OCI-LY7 (cell line): ENCODE measurements at regions not wholly inside any gene's neighbourhood (a gene's known extent, or its start where the extent isn't known, plus 50 kb on each side); places are given as distances from the start of the nearest gene placed in this dataset.

Experiments used
- EZH2phosphoT487 ChIP-seq: fragments of 200-600 bp; sonication (generic); IDR thresholded peaks from 2 replicates; pipeline ENCODE4 v1.6.1; 2018; ENCODE audit warnings: low read depth, borderline replicate concordance, mild to moderate bottlenecking, mixed run types, antibody characterized with exemption, low read length, moderate library complexity, mixed read lengths
- TF ChIP-seq, protein P1 (sequence below): fragments of 200-600 bp; sonication (generic); conservative IDR thresholded peaks from 2 replicates; pipeline ENCODE4 v1.5.1; 2014; ENCODE audit warnings: mild to moderate bottlenecking, antibody characterized with exemption, low read length, moderate library complexity, mixed read lengths

DNA sequence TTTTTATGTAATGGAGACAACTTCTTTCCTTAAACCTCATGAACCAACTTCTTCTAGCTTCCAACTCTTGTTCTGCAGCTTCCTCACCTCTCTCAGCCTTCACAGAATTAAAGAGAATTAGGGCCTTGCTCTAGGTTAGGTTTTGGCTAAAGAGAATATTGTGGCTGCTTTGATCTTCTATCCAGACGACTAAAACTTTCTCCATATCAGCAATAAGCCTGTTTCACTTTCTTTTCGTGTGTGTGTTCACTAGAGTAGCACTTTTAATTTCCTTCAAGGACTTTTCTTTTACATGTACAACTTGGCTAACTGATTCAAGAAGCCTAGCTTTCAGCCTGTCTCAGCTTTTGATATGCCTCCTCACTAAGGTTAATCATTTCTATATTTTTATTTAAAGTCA is 596.1 kb upstream of the NRSN1 start:
- TF ChIP-seq, protein P1, sequence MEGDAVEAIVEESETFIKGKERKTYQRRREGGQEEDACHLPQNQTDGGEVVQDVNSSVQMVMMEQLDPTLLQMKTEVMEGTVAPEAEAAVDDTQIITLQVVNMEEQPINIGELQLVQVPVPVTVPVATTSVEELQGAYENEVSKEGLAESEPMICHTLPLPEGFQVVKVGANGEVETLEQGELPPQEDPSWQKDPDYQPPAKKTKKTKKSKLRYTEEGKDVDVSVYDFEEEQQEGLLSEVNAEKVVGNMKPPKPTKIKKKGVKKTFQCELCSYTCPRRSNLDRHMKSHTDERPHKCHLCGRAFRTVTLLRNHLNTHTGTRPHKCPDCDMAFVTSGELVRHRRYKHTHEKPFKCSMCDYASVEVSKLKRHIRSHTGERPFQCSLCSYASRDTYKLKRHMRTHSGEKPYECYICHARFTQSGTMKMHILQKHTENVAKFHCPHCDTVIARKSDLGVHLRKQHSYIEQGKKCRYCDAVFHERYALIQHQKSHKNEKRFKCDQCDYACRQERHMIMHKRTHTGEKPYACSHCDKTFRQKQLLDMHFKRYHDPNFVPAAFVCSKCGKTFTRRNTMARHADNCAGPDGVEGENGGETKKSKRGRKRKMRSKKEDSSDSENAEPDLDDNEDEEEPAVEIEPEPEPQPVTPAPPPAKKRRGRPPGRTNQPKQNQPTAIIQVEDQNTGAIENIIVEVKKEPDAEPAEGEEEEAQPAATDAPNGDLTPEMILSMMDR: no peak
- no peak for TF ChIP-seq EZH2phosphoT487
